ENCODE measurements at regions not wholly inside any gene's neighbourhood (a gene's known extent, or its start where the extent isn't known, plus 50 kb on each side); places are given as distances from the start of the nearest gene placed in this dataset.
"Not testable (repeated sequence)": the region's sequence is repeated elsewhere in the genome, so short reads cannot be mapped to it uniquely, and the experiment has no call there.

- no peak for DNase-seq
- Histone ChIP-seq H3K27ac (ENCODE audit: low read length) (no peak overlapping the region), H3K4me1 (ENCODE audit: control insufficient read depth, insufficient read depth, low read length) (no peaks in the 10 kb centered on the region), H3K9me3 (replicated peaks; ENCODE audit: control insufficient read depth, low read depth, low read length) (peaks cover 8% of the 10 kb centered on the region), H3K36me3 (ENCODE audit: control insufficient read depth, insufficient read depth, low read length) (no peaks in the 10 kb centered on the region), H3K27me3 (ENCODE audit: control insufficient read depth, insufficient read depth, low read length) (no peaks in the 10 kb centered on the region), H3K4me3 (ENCODE audit: low read length) (no peak overlapping the region)
- WGBS (ENCODE audit: insufficient coverage): 20% methylated on average over 1 of the region's 3 CpGs
Measured at GRCh38 chr16:51255349-51255972, 104.4 kb upstream of the SALL1 start.

DNA sequence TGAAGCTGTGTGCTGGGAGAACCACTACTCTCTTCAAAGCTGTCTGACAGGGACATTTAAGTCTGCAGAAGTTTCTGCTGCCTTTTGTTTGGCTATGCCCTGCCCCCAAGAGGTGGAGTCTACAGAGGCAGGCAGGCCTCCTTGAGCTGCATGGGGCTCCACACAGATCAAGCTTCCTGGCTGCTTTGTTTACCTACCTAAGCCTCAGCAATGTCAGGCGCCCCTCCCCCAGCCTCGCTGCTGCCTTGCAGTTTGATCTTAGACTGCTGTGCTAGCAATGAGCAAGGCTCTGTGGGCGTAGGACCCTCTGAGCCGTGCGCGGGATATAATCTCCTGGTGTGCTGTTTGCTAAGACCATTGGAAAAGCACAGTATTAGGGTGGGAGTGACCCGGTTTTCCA is 103.3 kb upstream of the SALL1 start:
- H3K4me3 ChIP-seq (ENCODE audit: low read length); DNase-seq; H3K36me3 ChIP-seq (ENCODE audit: control insufficient read depth, insufficient read depth, low read length); H3K4me1 ChIP-seq (ENCODE audit: control insufficient read depth, insufficient read depth, low read length); H3K9me3 ChIP-seq (replicated peaks; ENCODE audit: control insufficient read depth, low read depth, low read length); H3K27me3 ChIP-seq (ENCODE audit: control insufficient read depth, insufficient read depth, low read length); H3K27ac ChIP-seq (ENCODE audit: low read length): not testable (repeated sequence)
- WGBS (ENCODE audit: insufficient coverage): 93% methylated on average over 6 of the region's 7 CpGs

DNA sequence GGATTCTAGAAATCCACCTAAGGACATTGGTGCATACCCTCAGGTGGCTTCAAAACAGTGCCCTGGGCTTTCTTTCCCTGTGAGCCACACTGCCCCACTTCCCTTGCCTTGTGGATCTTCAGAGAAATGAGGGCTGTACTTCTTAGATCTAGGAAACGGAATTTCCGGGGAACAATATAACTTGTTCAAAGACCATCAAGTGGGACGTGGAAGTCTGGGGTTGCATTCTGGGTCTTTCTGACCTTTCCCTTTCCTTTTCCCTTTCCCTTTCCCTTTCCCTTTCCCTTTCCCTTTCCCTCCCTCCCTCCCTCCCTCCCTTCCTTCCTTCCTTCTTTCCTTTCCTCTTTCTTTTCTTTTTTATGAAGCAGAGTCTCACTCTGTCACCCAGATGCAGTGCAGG is 97.1 kb upstream of the SALL1 start:
- WGBS (ENCODE audit: insufficient coverage): 88% methylated on average over 1 of the region's 3 CpGs
- H3K36me3 ChIP-seq (ENCODE audit: control insufficient read depth, insufficient read depth, low read length): no peaks in the 10 kb centered on the region
- no peak for DNase-seq
- H3K27me3 ChIP-seq (ENCODE audit: control insufficient read depth, insufficient read depth, low read length): peaks cover 17% of the 10 kb centered on the region
- H3K4me1 ChIP-seq (ENCODE audit: control insufficient read depth, insufficient read depth, low read length): no peaks in the 10 kb centered on the region
- no peaks in the 10 kb centered on the region for H3K9me3 ChIP-seq (replicated peaks; ENCODE audit: control insufficient read depth, low read depth, low read length)
- H3K27ac ChIP-seq (ENCODE audit: low read length): no peak overlapping the region
- no peak overlapping the region for H3K4me3 ChIP-seq (ENCODE audit: low read length)

DNA sequence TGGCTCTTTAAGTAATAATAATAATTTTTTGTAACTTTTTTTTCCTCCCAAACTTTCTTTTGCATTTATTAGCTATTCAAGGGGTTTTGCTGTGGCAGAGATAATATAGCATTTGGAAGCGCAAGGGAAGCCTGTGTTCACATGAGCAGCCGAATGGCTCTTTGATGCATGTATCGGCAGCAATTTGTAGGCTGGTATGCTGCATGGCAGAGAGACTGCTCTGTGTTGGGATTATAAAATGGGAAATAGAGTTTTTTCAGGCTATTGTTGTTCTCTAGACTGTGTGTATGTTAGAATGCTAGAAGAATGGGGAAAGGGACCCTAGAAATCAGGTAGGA is 94.6 kb upstream of the SALL1 start:
- no peak for DNase-seq
- 59% methylated on average over 3 of the region's 3 CpGs for WGBS (ENCODE audit: insufficient coverage)
- Histone ChIP-seq H3K27ac (ENCODE audit: low read length) (no peak overlapping the region), H3K4me1 (ENCODE audit: control insufficient read depth, insufficient read depth, low read length) (no peaks in the 10 kb centered on the region), H3K4me3 (ENCODE audit: low read length) (no peak overlapping the region), H3K9me3 (replicated peaks; ENCODE audit: control insufficient read depth, low read depth, low read length) (no peaks in the 10 kb centered on the region), H3K36me3 (ENCODE audit: control insufficient read depth, insufficient read depth, low read length) (no peaks in the 10 kb centered on the region), H3K27me3 (ENCODE audit: control insufficient read depth, insufficient read depth, low read length) (peaks cover 20% of the 10 kb centered on the region)

GRCh38 chr16:51244887-51245657 is 94.0 kb upstream of the SALL1 start:
- WGBS (ENCODE audit: insufficient coverage): 56% methylated on average over 9 of the region's 24 CpGs
- H3K36me3 ChIP-seq (ENCODE audit: control insufficient read depth, insufficient read depth, low read length): no peaks in the 10 kb centered on the region
- no peak overlapping the region for H3K27ac ChIP-seq (ENCODE audit: low read length)
- DNase-seq: no peak
- H3K4me3 ChIP-seq (ENCODE audit: low read length): no peak overlapping the region
- H3K4me1 ChIP-seq (ENCODE audit: control insufficient read depth, insufficient read depth, low read length): no peaks in the 10 kb centered on the region
- H3K27me3 ChIP-seq (ENCODE audit: control insufficient read depth, insufficient read depth, low read length): peaks cover 20% of the 10 kb centered on the region
- no peaks in the 10 kb centered on the region for H3K9me3 ChIP-seq (replicated peaks; ENCODE audit: control insufficient read depth, low read depth, low read length)

- no peaks in the 10 kb centered on the region for H3K4me1 ChIP-seq (ENCODE audit: control insufficient read depth, insufficient read depth, low read length)
- H3K27me3 ChIP-seq (ENCODE audit: control insufficient read depth, insufficient read depth, low read length): peaks cover 20% of the 10 kb centered on the region
- DNase-seq: no peak
- no peaks in the 10 kb centered on the region for H3K9me3 ChIP-seq (replicated peaks; ENCODE audit: control insufficient read depth, low read depth, low read length)
- no peaks in the 10 kb centered on the region for H3K36me3 ChIP-seq (ENCODE audit: control insufficient read depth, insufficient read depth, low read length)
- 46% methylated on average over 4 of the region's 10 CpGs for WGBS (ENCODE audit: insufficient coverage)
- H3K27ac ChIP-seq (ENCODE audit: low read length): no peak overlapping the region
- no peak overlapping the region for H3K4me3 ChIP-seq (ENCODE audit: low read length)
Measured at GRCh38 chr16:51243936-51244436, 92.9 kb upstream of the SALL1 start.

- no peaks in the 10 kb centered on the region for H3K4me1 ChIP-seq (ENCODE audit: control insufficient read depth, insufficient read depth, low read length)
- H3K4me3 ChIP-seq (ENCODE audit: low read length): no peak overlapping the region
- WGBS (ENCODE audit: insufficient coverage): 36% methylated on average over 1 of the region's 3 CpGs
Measured at GRCh38 chr16:51242296-51242994, 91.4 kb upstream of the SALL1 start.

GRCh38 chr16:51239196-51239595 is 88.1 kb upstream of the SALL1 start:
- H3K36me3 ChIP-seq (ENCODE audit: control insufficient read depth, insufficient read depth, low read length): no peaks in the 10 kb centered on the region
- no peaks in the 10 kb centered on the region for H3K4me1 ChIP-seq (ENCODE audit: control insufficient read depth, insufficient read depth, low read length)
- H3K27ac ChIP-seq (ENCODE audit: low read length): no peak overlapping the region
- H3K9me3 ChIP-seq (replicated peaks; ENCODE audit: control insufficient read depth, low read depth, low read length): no peaks in the 10 kb centered on the region
- no peak for DNase-seq
- peaks cover 9% of the 10 kb centered on the region for H3K27me3 ChIP-seq (ENCODE audit: control insufficient read depth, insufficient read depth, low read length)
- 97% methylated on average over 2 of the region's 2 CpGs for WGBS (ENCODE audit: insufficient coverage)
- H3K4me3 ChIP-seq (ENCODE audit: low read length): no peak overlapping the region

More at GRCh38 chr16:51242296-51242994, 91.4 kb upstream of the SALL1 start:
- Histone ChIP-seq H3K27me3 (ENCODE audit: control insufficient read depth, insufficient read depth, low read length) (peaks cover 20% of the 10 kb centered on the region), H3K9me3 (replicated peaks; ENCODE audit: control insufficient read depth, low read depth, low read length) (no peaks in the 10 kb centered on the region), H3K27ac (ENCODE audit: low read length) (no peak overlapping the region), H3K36me3 (ENCODE audit: control insufficient read depth, insufficient read depth, low read length) (no peaks in the 10 kb centered on the region)
- no peak for DNase-seq

- H3K9me3 ChIP-seq (replicated peaks; ENCODE audit: control insufficient read depth, low read depth, low read length): no peaks in the 10 kb centered on the region
- H3K27me3 ChIP-seq (ENCODE audit: control insufficient read depth, insufficient read depth, low read length): peaks cover 1% of the 10 kb centered on the region
- WGBS (ENCODE audit: insufficient coverage): 40% methylated on average over 1 of the region's 6 CpGs
- H3K36me3 ChIP-seq (ENCODE audit: control insufficient read depth, insufficient read depth, low read length): no peaks in the 10 kb centered on the region
- H3K4me1 ChIP-seq (ENCODE audit: control insufficient read depth, insufficient read depth, low read length): no peaks in the 10 kb centered on the region
- H3K4me3 ChIP-seq (ENCODE audit: low read length): no peak overlapping the region
- DNase-seq: no peak
- no peak overlapping the region for H3K27ac ChIP-seq (ENCODE audit: low read length)
Measured at GRCh38 chr16:51237861-51238378, 86.8 kb upstream of the SALL1 start.

DNA sequence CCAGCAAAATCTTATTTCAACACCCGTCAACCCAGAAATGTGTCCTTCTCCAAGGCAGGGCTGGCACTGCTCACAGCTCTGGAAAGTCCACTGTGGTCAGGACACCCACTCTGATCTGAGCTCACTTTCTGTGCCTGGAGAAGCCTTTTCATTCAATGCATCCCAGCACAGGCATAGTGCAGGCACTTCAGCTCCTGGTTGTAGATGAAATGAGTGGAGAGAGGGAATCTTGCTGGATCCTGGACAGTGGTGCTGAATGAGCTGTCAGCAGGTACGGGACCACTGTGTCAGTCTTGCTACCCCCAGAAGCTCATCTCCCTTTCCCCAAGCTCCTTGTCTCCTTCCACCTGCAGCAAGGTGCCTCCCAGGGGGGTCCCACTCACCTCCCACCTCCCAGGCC is 86.1 kb upstream of the SALL1 start:
- H3K36me3 ChIP-seq (ENCODE audit: control insufficient read depth, insufficient read depth, low read length): no peaks in the 10 kb centered on the region
- H3K27me3 ChIP-seq (ENCODE audit: control insufficient read depth, insufficient read depth, low read length): no peaks in the 10 kb centered on the region
- no peaks in the 10 kb centered on the region for H3K9me3 ChIP-seq (replicated peaks; ENCODE audit: control insufficient read depth, low read depth, low read length)
- DNase-seq: no peak
- no peaks in the 10 kb centered on the region for H3K4me1 ChIP-seq (ENCODE audit: control insufficient read depth, insufficient read depth, low read length)
- H3K4me3 ChIP-seq (ENCODE audit: low read length): no peak overlapping the region
- H3K27ac ChIP-seq (ENCODE audit: low read length): no peak overlapping the region
- 86% methylated on average over 2 of the region's 2 CpGs for WGBS (ENCODE audit: insufficient coverage)
